HEK293T (cell line): ENCODE measurements at regions not wholly inside any gene's neighbourhood (a gene's known extent, or its start where the extent isn't known, plus 50 kb on each side); places are given as distances from the start of the nearest gene placed in this dataset.

Experiments
- ARNT ChIP-seq: fragments of 450-650 bp; IDR thresholded peaks from 2 replicates; pipeline ENCODE4 v1.6.1; 2017; ENCODE audit warnings: mild to moderate bottlenecking
- BHLHE40 ChIP-seq: fragments of 450-650 bp; IDR thresholded peaks from 2 replicates; pipeline ENCODE4 v1.6.1; 2016; ENCODE audit warnings: mild to moderate bottlenecking, moderate library complexity, borderline replicate concordance
- CTBP1 ChIP-seq: fragments of 450-650 bp; IDR thresholded peaks from 2 replicates; pipeline ENCODE4 v1.6.1; 2016; ENCODE audit warnings: borderline replicate concordance
- ELF4 ChIP-seq: fragments of 450-650 bp; IDR thresholded peaks from 2 replicates; pipeline ENCODE4 v1.6.1; 2017; ENCODE audit warnings: antibody characterized with exemption
- FOXA1 ChIP-seq: fragments of 450-650 bp; IDR thresholded peaks from 2 replicates; pipeline ENCODE4 v1.6.1; 2016; ENCODE audit warnings: mild to moderate bottlenecking
- FOXK2 ChIP-seq: fragments of 450-650 bp; IDR thresholded peaks from 2 replicates; pipeline ENCODE4 v1.6.1; 2016; ENCODE audit warnings: mild to moderate bottlenecking
- FOXM1 ChIP-seq: fragments of 450-650 bp; IDR thresholded peaks from 2 replicates; pipeline ENCODE4 v1.6.1; 2017; ENCODE audit warnings: mild to moderate bottlenecking, borderline replicate concordance
- L3MBTL2 ChIP-seq: fragments of 450-650 bp; conservative IDR thresholded peaks from 2 replicates; pipeline ENCODE4 v1.6.1; 2016; ENCODE audit warnings: mild to moderate bottlenecking
- NFRKB ChIP-seq: fragments of 450-650 bp; IDR thresholded peaks from 2 replicates; pipeline ENCODE4 v1.6.1; 2016; ENCODE audit warnings: mild to moderate bottlenecking, moderate library complexity
- PKNOX1 ChIP-seq: fragments of 450-650 bp; IDR thresholded peaks from 2 replicates; pipeline ENCODE4 v1.6.1; 2016
- SP1 ChIP-seq: fragments of 450-650 bp; IDR thresholded peaks from 2 replicates; pipeline ENCODE4 v1.6.1; 2017
- SUZ12 ChIP-seq: fragments of 450-650 bp; IDR thresholded peaks from 2 replicates; pipeline ENCODE4 v1.6.1; 2016; ENCODE audit warnings: mild to moderate bottlenecking
- TARDBP ChIP-seq: fragments of 450-650 bp; IDR thresholded peaks from 2 replicates; pipeline ENCODE4 v1.6.1; 2016
- ZNF384 ChIP-seq: fragments of 450-650 bp; IDR thresholded peaks from 2 replicates; pipeline ENCODE4 v1.6.1; 2016

- TF ChIP-seq FOXK2, result no peak
- TF ChIP-seq ELF4, result no peak
- TF ChIP-seq SP1, result no peak
- TF ChIP-seq ARNT, result no peak
- no peak for TF ChIP-seq NFRKB
- TF ChIP-seq BHLHE40, result no peak
- TF ChIP-seq SUZ12, result no peak
- no peak for TF ChIP-seq FOXA1
- no peak for TF ChIP-seq TARDBP
- no peak for TF ChIP-seq CTBP1
- no peak for TF ChIP-seq FOXM1
- no peak for TF ChIP-seq ZNF384
- no peak for TF ChIP-seq PKNOX1
- no peak for TF ChIP-seq L3MBTL2
These were observed 73.2 kb upstream of the CITED2 start for GRCh38 chr6:139447656-139447975.
